ENCODE measurements at regions not wholly inside any gene's neighbourhood (a gene's known extent, or its start where the extent isn't known, plus 50 kb on each side); places are given as distances from the start of the nearest gene placed in this dataset.

DNA sequence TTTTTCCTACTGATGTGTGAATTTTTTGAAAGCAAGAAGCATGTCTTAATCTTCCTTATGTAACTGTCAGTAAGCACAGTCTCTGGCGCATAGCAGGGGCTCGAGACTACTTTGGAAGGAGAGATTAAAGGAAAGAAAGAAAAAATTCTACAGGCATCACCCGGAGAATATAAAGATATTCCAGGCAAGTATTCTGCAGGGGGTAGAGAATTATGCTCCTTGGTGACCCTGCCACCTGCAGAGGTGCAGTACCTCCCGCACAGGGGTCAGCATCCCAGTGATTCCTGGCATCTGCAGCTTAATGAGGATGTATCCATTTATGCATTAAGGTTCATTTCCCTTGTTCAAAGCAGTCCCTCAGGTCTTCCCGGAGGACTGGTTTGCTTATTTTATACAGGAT is 87.6 kb upstream of the WLS start:
- TF ChIP-seq EZH2 (IDR thresholded peaks at IDR 0.05; ENCODE audit: insufficient read depth, poor library complexity, severe bottlenecking) = no peak
- TF ChIP-seq EZH2phosphoT487 (IDR thresholded peaks at IDR 0.05; ENCODE audit: insufficient read depth, low read depth) = no peak
